C4-2B (cell line): ENCODE measurements at regions not wholly inside any gene's neighbourhood (a gene's known extent, or its start where the extent isn't known, plus 50 kb on each side); places are given as distances from the start of the nearest gene placed in this dataset.

Source experiments
- CTCF ChIP-seq: fragments of 450-650 bp; conservative IDR thresholded peaks from 2 replicates; pipeline ENCODE4 v1.5.1; 2017; ENCODE audit warnings: mild to moderate bottlenecking
- ZFX ChIP-seq: fragments of 450-650 bp; IDR thresholded peaks from 2 replicates; pipeline ENCODE4 v1.6.1; 2017

DNA sequence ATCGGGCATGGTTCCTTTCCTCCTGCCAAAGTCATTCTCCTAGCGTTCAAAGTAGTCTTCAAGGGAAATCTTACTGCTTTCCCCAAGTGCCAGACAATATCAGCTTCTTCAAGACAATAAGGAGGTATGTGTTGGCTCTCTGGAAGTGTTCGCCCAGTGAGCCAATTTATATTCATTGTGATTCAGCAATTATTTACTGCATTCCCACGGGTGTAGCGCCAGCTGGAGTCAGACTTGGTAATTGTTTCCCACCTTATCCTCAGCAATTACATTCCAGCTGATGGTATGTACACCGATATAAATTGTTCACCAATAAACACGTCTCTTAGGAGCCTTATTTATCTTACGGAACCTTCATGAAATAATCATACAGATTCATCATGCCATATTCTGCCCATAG is 103.6 kb upstream of the CTNNB1 start:
- TF ChIP-seq CTCF, result no peak; the same call in 1 of the 2 replicates
- TF ChIP-seq ZFX, result no peak
